H1 (cell line): ENCODE measurements at regions not wholly inside any gene's neighbourhood (a gene's known extent, or its start where the extent isn't known, plus 50 kb on each side); places are given as distances from the start of the nearest gene placed in this dataset.

ENCODE experiments used
- CTCF ChIA-PET: fragments of 300-600 bp; sonication (Branson Sonifier 250); formaldehyde crosslinking; loops from one replicate; lab custom pipeline; 2021; ENCODE audit not compliant: partially characterized antibody; lab: Charles Lee
- POLR2A ChIA-PET: fragments of 300-600 bp; sonication (Branson Sonifier 250); formaldehyde crosslinking; loops from one replicate; lab custom pipeline; 2021; ENCODE audit warnings: inconsistent platforms; ENCODE audit not compliant: partially characterized antibody; lab: Charles Lee
- DNase-seq, 2 experiments: peaks; one replicate each; pipeline versions ENCODE4 v3.0.0 to v3.0.0-alpha.2; 2010 to 2022; ENCODE audit warnings: low spot score in 2 of 2, low read depth in 1 of 2, mixed read lengths in 1 of 2
- FAIRE-seq: peaks from 2 replicates; lab custom pipeline; 2011; peaks lifted over from hg19 to GRCh38; lab: Jason Lieb, UNC
- H2AFZ ChIP-seq: 2 replicates; pipeline ENCODE4 v1.8.1; 2012; ENCODE audit warnings: low read length, inconsistent platforms
- H2AK5ac ChIP-seq: 2 replicates; pipeline ENCODE4 v1.6.1; 2013; ENCODE audit warnings: low read depth, low read length
- H2BK120ac ChIP-seq: replicated peaks from 2 replicates; pipeline ENCODE3; 2013; ENCODE audit warnings: low read depth, low read length, inconsistent platforms
- H2BK12ac ChIP-seq: 2 replicates; pipeline ENCODE4 v1.6.1; 2013; ENCODE audit warnings: low read depth, low read length
- H2BK15ac ChIP-seq: 2 replicates; pipeline ENCODE4 v1.6.1; 2013; ENCODE audit warnings: low read length
- H2BK20ac ChIP-seq: 2 replicates; pipeline ENCODE4 v1.6.1; 2013; ENCODE audit warnings: low read length
- H2BK5ac ChIP-seq: 2 replicates; pipeline ENCODE4 v1.6.1; 2013; ENCODE audit warnings: low read depth, low read length
- H3K14ac ChIP-seq: 2 replicates; pipeline ENCODE4 v1.6.1; 2013; ENCODE audit warnings: inconsistent platforms; ENCODE audit not compliant: insufficient read length
- H3K18ac ChIP-seq: 2 replicates; pipeline ENCODE4 v1.6.1; 2013; ENCODE audit warnings: low read length; ENCODE audit errors: extremely low read depth
- H3K23ac ChIP-seq: 2 replicates; pipeline ENCODE4 v1.6.1; 2013; ENCODE audit warnings: inconsistent platforms; ENCODE audit not compliant: insufficient read length
- H3K23me2 ChIP-seq: 2 replicates; pipeline ENCODE4 v1.6.1; 2013; ENCODE audit warnings: low read depth, low read length
- H3K27ac ChIP-seq: 2 replicates; pipeline ENCODE4 v1.6.1; 2011; ENCODE audit warnings: low read depth, low read length, inconsistent platforms
- H3K27me3 ChIP-seq, 4 experiments: replicated peaks in 1 of 4; 1 replicate in 1 of 4; 2 replicates in 3 of 4; pipeline versions ENCODE4 v1.6.1 to v1.8.1; 2011 to 2013; ENCODE audit warnings: low read length in 3 of 4, mild to moderate bottlenecking in 3 of 4, inconsistent platforms in 2 of 4, mixed read lengths in 2 of 4, moderate library complexity in 1 of 4; ENCODE audit not compliant: control insufficient read depth in 3 of 4, insufficient read depth in 3 of 4; ENCODE audit errors: extremely low read depth in 1 of 4
- H3K36me3 ChIP-seq, 4 experiments: 2 replicates each; pipeline versions ENCODE4 v1.6.1 to v1.8.1; 2011 to 2013; ENCODE audit warnings: mild to moderate bottlenecking in 4 of 4, low read length in 3 of 4, moderate library complexity in 2 of 4, control low read depth in 1 of 4, inconsistent platforms in 1 of 4; ENCODE audit not compliant: insufficient read depth in 4 of 4, control insufficient read depth in 2 of 4
- H3K4ac ChIP-seq: replicated peaks from 2 replicates; pipeline ENCODE3; 2013; ENCODE audit warnings: low read length, low read depth, mixed read lengths, inconsistent platforms; ENCODE audit not compliant: insufficient read length
- H3K4me1 ChIP-seq, 4 experiments: replicated peaks in 1 of 4; 1 replicate in 1 of 4; 2 replicates in 3 of 4; pipeline versions ENCODE4 v1.6.1 to v1.8.1; 2011 to 2013; ENCODE audit warnings: low read length in 3 of 4, inconsistent platforms in 2 of 4, mixed read lengths in 1 of 4; ENCODE audit not compliant: insufficient read depth in 4 of 4, control insufficient read depth in 3 of 4
- H3K4me2 ChIP-seq, 2 experiments: 2 replicates each; pipeline versions ENCODE4 v1.6.1 to v1.8.1; 2011 to 2013; ENCODE audit warnings: low read depth in 2 of 2, low read length in 2 of 2, control low read depth in 1 of 2, inconsistent platforms in 1 of 2, mild to moderate bottlenecking in 1 of 2; ENCODE audit not compliant: insufficient read depth in 1 of 2
- H3K4me3 ChIP-seq, 4 experiments: fragments of 200-600, 300-600 bp in 1 of 4; sonication (generic), shearing (Covaris generic), sonication (Bioruptor Twin) in 1 of 4; 2 replicates each; pipeline versions ENCODE4 v1.5.1 to v1.8.1; 2011 to 2016; ENCODE audit warnings: low read length in 4 of 4, low read depth in 3 of 4, control low read depth in 2 of 4, inconsistent platforms in 2 of 4, mild to moderate bottlenecking in 2 of 4, mixed read lengths in 1 of 4, moderate library complexity in 1 of 4; ENCODE audit not compliant: insufficient read depth in 2 of 4; ENCODE audit errors: extremely low read depth in 1 of 4
- H3K56ac ChIP-seq: replicated peaks from 2 replicates; pipeline ENCODE3; 2013; ENCODE audit warnings: low read depth, mild to moderate bottlenecking, mixed read lengths, low read length, inconsistent platforms; ENCODE audit not compliant: insufficient read length
- H3K79me1 ChIP-seq: 2 replicates; pipeline ENCODE4 v1.6.1; 2013; ENCODE audit warnings: low read depth, low read length, control low read depth
- H3K79me2 ChIP-seq, 2 experiments: 2 replicates each; pipeline versions ENCODE4 v1.6.1 to v1.8.1; 2012 to 2013; ENCODE audit warnings: low read length in 2 of 2, mild to moderate bottlenecking in 2 of 2, inconsistent platforms in 1 of 2; ENCODE audit not compliant: insufficient read depth in 2 of 2, control insufficient read depth in 1 of 2
- H3K9ac ChIP-seq, 4 experiments: replicated peaks in 1 of 4; 1 replicate in 1 of 4; 2 replicates in 3 of 4; pipeline versions ENCODE4 v1.6.1 to v1.8.1; 2011 to 2013; ENCODE audit warnings: low read depth in 3 of 4, low read length in 3 of 4, control low read depth in 2 of 4, mild to moderate bottlenecking in 2 of 4, moderate library complexity in 2 of 4, inconsistent platforms in 1 of 4; ENCODE audit errors: extremely low read depth in 1 of 4
- H3K9me3 ChIP-seq, 2 experiments: 2 replicates each; pipeline versions ENCODE4 v1.6.1 to v1.8.1; 2012 to 2013; ENCODE audit warnings: mild to moderate bottlenecking in 2 of 2, moderate library complexity in 2 of 2, control low read depth in 1 of 2, inconsistent platforms in 1 of 2, low read depth in 1 of 2, low read length in 1 of 2, mixed read lengths in 1 of 2; ENCODE audit not compliant: insufficient read depth in 2 of 2
- H4K20me1 ChIP-seq, 2 experiments: replicated peaks in 1 of 2; 2 replicates each; pipeline versions ENCODE3 to v1.8.1; 2011 to 2013; ENCODE audit warnings: inconsistent platforms in 2 of 2, low read length in 2 of 2, mild to moderate bottlenecking in 1 of 2; ENCODE audit not compliant: insufficient read depth in 2 of 2, control insufficient read depth in 1 of 2
- H4K5ac ChIP-seq: 2 replicates; pipeline ENCODE4 v1.6.1; 2013; ENCODE audit warnings: low read length, low read depth, mixed read lengths, inconsistent platforms; ENCODE audit not compliant: insufficient read length
- H4K8ac ChIP-seq: 2 replicates; pipeline ENCODE4 v1.8.0; 2013; ENCODE audit warnings: mild to moderate bottlenecking, moderate library complexity, low read length, inconsistent platforms; ENCODE audit not compliant: insufficient read depth; ENCODE audit errors: extremely low read depth
- H4K91ac ChIP-seq: replicated peaks from 2 replicates; pipeline ENCODE3; 2013; ENCODE audit warnings: low read length, mixed read lengths, inconsistent platforms; ENCODE audit not compliant: insufficient read length
- CTCF ChIP-seq, 3 experiments: IDR thresholded peaks; 1 replicate in 2 of 3; 2 replicates in 1 of 3; pipeline versions ENCODE4 v1.5.1 to v1.6.1; 2011; ENCODE audit warnings: low read length in 3 of 3, mild to moderate bottlenecking in 3 of 3, inconsistent platforms in 2 of 3, low read depth in 1 of 3, moderate library complexity in 1 of 3; ENCODE audit not compliant: insufficient read depth in 1 of 3; ENCODE audit errors: control extremely low read depth in 1 of 3
- WGBS, 2 experiments: shearing (Covaris generic) in 1 of 2; methylation state at CpG; one replicate each; pipeline versions ENCODE4 v1.1.6 to v1.1.7; 2013 to 2015; ENCODE audit warnings: low lambda C conversion rate in 2 of 2, mixed read lengths in 2 of 2, inconsistent platforms in 1 of 2, low coverage in 1 of 2, missing lambda C conversion rate in 1 of 2; ENCODE audit not compliant: insufficient replicate concordance in 2 of 2, insufficient coverage in 1 of 2, insufficient read length in 1 of 2; ENCODE audit errors: extremely low coverage in 1 of 2, missing lambda C conversion rate in 1 of 2; 5-methylcytosine and 5-hydroxymethylcytosine counted together

GRCh38 chr18:53798516-53798915, 426.0 kb downstream of the MBD2 start:
- no peak for FAIRE-seq
- H4K8ac ChIP-seq = no peak overlapping the region
- H2BK12ac ChIP-seq = no peak overlapping the region
- no peak overlapping the region for H3K23ac ChIP-seq
- H2BK5ac ChIP-seq = no peak overlapping the region
- no peak overlapping the region for H3K18ac ChIP-seq
- H3K4me3 ChIP-seq = no peak overlapping the region
- no peak for TF ChIP-seq CTCF (IDR thresholded peaks at IDR 0.05; ENCODE audit: control extremely low read depth in 1 of 3, insufficient read depth in 1 of 3, low read depth in 1 of 3, low read length in 3 of 3)
- TF ChIP-seq, all 59 proteins: peak for 0
- Histone ChIP-seq H3K4me2 (no peak overlapping the region), H2AK5ac (no peak overlapping the region), H3K4me1 (no peaks in the 10 kb centered on the region), H3K9ac (no peak overlapping the region), H3K36me3 (no peaks in the 10 kb centered on the region), H4K91ac (no peak overlapping the region), H3K9me3 (no peaks in the 10 kb centered on the region), H3K4ac (no peak overlapping the region), H2BK20ac (no peak overlapping the region), H3K79me1 (no peaks in the 10 kb centered on the region), H4K20me1 (no peaks in the 10 kb centered on the region), H3K27me3 (no peaks in the 10 kb centered on the region), H3K79me2 (no peaks in the 10 kb centered on the region), H3K23me2 (no peaks in the 10 kb centered on the region), H2AFZ (no peak overlapping the region), H4K5ac (no peak overlapping the region), H3K56ac (no peak overlapping the region), H2BK15ac (no peak overlapping the region), H2BK120ac (no peak overlapping the region), H3K14ac (no peak overlapping the region), H3K27ac (no peak overlapping the region)
- ChIA-PET POLR2A (interaction anchor here (0.6 kb wide), 1 partner anchor 413 kb away, joined by 3 read pairs; no protein-coding TSS in a partner anchor), CTCF (no interaction called here)
- DNase-seq = no peak
- 73% methylated on average over 1 of the region's 1 CpG; no CpG with 5 or more reads in 1 of the 2 experiments for WGBS, 2 experiments
